SK-N-SH (cell line): ENCODE measurements at regions not wholly inside any gene's neighbourhood (a gene's known extent, or its start where the extent isn't known, plus 50 kb on each side); places are given as distances from the start of the nearest gene placed in this dataset.

Source experiments
- CTCF ChIA-PET: fragments of 300-600, 350-600 bp; formaldehyde crosslinking; extraction: SDS; loops from one replicate; lab custom pipeline; 2021; lab: Yijun Ruan, JAX
- POLR2A ChIA-PET: fragments of 350-600 bp; sonication (Branson Sonifier 250); formaldehyde crosslinking; extraction: SDS; loops from one replicate; lab custom pipeline; 2020; ENCODE audit warnings: antibody characterized with exemption, inconsistent platforms; lab: Yijun Ruan, JAX
- DNase-seq: peaks from one replicate; pipeline ENCODE4 v3.0.0; 2012
- H2AFZ ChIP-seq: fragments of 200-600 bp; sonication (generic); 2 replicates; pipeline ENCODE4 v1.8.1; 2016; ENCODE audit warnings: antibody characterized with exemption, mild to moderate bottlenecking, low read depth
- H3F3A ChIP-seq: fragments of 200-600 bp; sonication (generic); replicated peaks from 2 replicates; pipeline ENCODE3; 2016; ENCODE audit warnings: antibody characterized with exemption, mild to moderate bottlenecking; ENCODE audit not compliant: insufficient read depth
- H3K27ac ChIP-seq, 2 experiments: fragments of 200-500 bp in 1 of 2; fragments of 200-600 bp in 1 of 2; sonication (Bioruptor generic) in 1 of 2; sonication (generic), shearing (Covaris generic) in 1 of 2; 2 replicates each; pipeline versions ENCODE4 v1.5.1 to v1.6.1; 2014 to 2016; ENCODE audit warnings: low read depth in 2 of 2, inconsistent platforms in 1 of 2, low read length in 1 of 2, mild to moderate bottlenecking in 1 of 2, mixed read lengths in 1 of 2
- H3K27me3 ChIP-seq: fragments of 200-600 bp; sonication (generic), shearing (Covaris generic); 2 replicates; pipeline ENCODE4 v1.6.1; 2016; ENCODE audit warnings: mixed run types; ENCODE audit not compliant: insufficient read depth
- H3K36me3 ChIP-seq, 2 experiments: fragments of 200-500 bp in 1 of 2; fragments of 200-600 bp in 1 of 2; sonication (Bioruptor generic) in 1 of 2; sonication (generic) in 1 of 2; replicated peaks in 1 of 2; 2 replicates each; pipeline versions ENCODE3 to v1.5.1; 2014 to 2016; ENCODE audit warnings: low read length in 1 of 2, mild to moderate bottlenecking in 1 of 2; ENCODE audit not compliant: insufficient read depth in 2 of 2, control insufficient read depth in 1 of 2
- H3K4me1 ChIP-seq, 2 experiments: fragments of 200-500 bp in 1 of 2; fragments of 200-600 bp in 1 of 2; sonication (Bioruptor generic) in 1 of 2; sonication (generic), shearing (Covaris generic) in 1 of 2; 2 replicates each; pipeline versions ENCODE4 v1.5.1 to v1.6.1; 2014 to 2016; ENCODE audit warnings: low read depth in 1 of 2, low read length in 1 of 2, mixed run types in 1 of 2; ENCODE audit not compliant: insufficient read depth in 2 of 2, control insufficient read depth in 1 of 2
- H3K4me2 ChIP-seq: fragments of 200-600 bp; sonication (generic), shearing (Covaris generic); 2 replicates; pipeline ENCODE4 v1.6.1; 2017; ENCODE audit warnings: mixed run types
- H3K4me3 ChIP-seq, 2 experiments: fragments of 200-500 bp in 1 of 2; fragments of 200-600 bp in 1 of 2; sonication (Bioruptor generic) in 1 of 2; sonication (generic), shearing (Covaris generic) in 1 of 2; 2 replicates each; pipeline versions ENCODE4 v1.5.1 to v1.8.1; 2014 to 2016; ENCODE audit warnings: low read depth in 2 of 2, inconsistent platforms in 1 of 2, low read length in 1 of 2, mild to moderate bottlenecking in 1 of 2, mixed read lengths in 1 of 2, moderate library complexity in 1 of 2
- H3K79me2 ChIP-seq: fragments of 200-600 bp; sonication (generic); 2 replicates; pipeline ENCODE4 v1.8.1; 2017; ENCODE audit warnings: mild to moderate bottlenecking; ENCODE audit not compliant: insufficient read depth
- H3K9ac ChIP-seq: fragments of 200-600 bp; sonication (generic); 2 replicates; pipeline ENCODE4 v1.6.1; 2017; ENCODE audit warnings: mixed run types
- H3K9me2 ChIP-seq: fragments of 200-600 bp; sonication (generic); 2 replicates; pipeline ENCODE4 v1.6.1; 2017; ENCODE audit warnings: mixed run types
- H3K9me3 ChIP-seq: fragments of 200-600 bp; sonication (generic); 2 replicates; pipeline ENCODE4 v1.6.1; 2017; ENCODE audit warnings: mixed run types, mild to moderate bottlenecking, moderate library complexity
- H4K20me1 ChIP-seq: fragments of 200-600 bp; sonication (generic); 2 replicates; pipeline ENCODE4 v1.6.1; 2017; ENCODE audit warnings: mild to moderate bottlenecking, mixed run types; ENCODE audit not compliant: insufficient read depth
- CHD2 ChIP-seq: fragments of 150-350 bp; IDR thresholded peaks from 2 replicates; pipeline ENCODE4 v1.6.1; 2018; ENCODE audit warnings: low read length; ENCODE audit not compliant: partially characterized antibody
- ELF1 ChIP-seq: IDR thresholded peaks from 2 replicates; pipeline ENCODE4 v1.4.0; 2012
- EZH2phosphoT487 ChIP-seq: fragments of 200-600 bp; sonication (generic); IDR thresholded peaks from 2 replicates; pipeline ENCODE4 v1.6.1; 2017; ENCODE audit warnings: low read depth, mixed run types, mild to moderate bottlenecking, antibody characterized with exemption, moderate library complexity, borderline replicate concordance
- FOSL2 ChIP-seq: IDR thresholded peaks from 2 replicates; pipeline ENCODE4 v1.4.0; 2012; ENCODE audit warnings: low read depth, mild to moderate bottlenecking, moderate library complexity, borderline replicate concordance
- FOXM1 ChIP-seq: IDR thresholded peaks from 2 replicates; pipeline ENCODE4 v1.4.0; 2012; ENCODE audit warnings: low read depth, mild to moderate bottlenecking
- GATA2 ChIP-seq: sonication (generic); formaldehyde crosslinking; IDR thresholded peaks from 2 replicates; pipeline ENCODE4 v1.5.0; 2020; ENCODE audit warnings: mild to moderate bottlenecking, missing genetic modification reagents
- JUND ChIP-seq: IDR thresholded peaks from 2 replicates; pipeline ENCODE4 v1.4.0; 2012
- MEF2A ChIP-seq: IDR thresholded peaks from 2 replicates; pipeline ENCODE4 v1.4.0; 2012; ENCODE audit warnings: low read depth, borderline replicate concordance
- NRF1 ChIP-seq: IDR thresholded peaks from 2 replicates; pipeline ENCODE4 v1.6.1; 2012; ENCODE audit warnings: low read depth, mild to moderate bottlenecking, low read length
- POLR2AphosphoS5 ChIP-seq: IDR thresholded peaks from 2 replicates; pipeline ENCODE4 v1.6.1; 2012; ENCODE audit warnings: low read depth, low read length
- RAD21 ChIP-seq: IDR thresholded peaks from 2 replicates; pipeline ENCODE4 v1.6.1; 2012; ENCODE audit warnings: mild to moderate bottlenecking, low read length
- RCOR1 ChIP-seq: fragments of 150-350 bp; IDR thresholded peaks from 2 replicates; pipeline ENCODE4 v1.6.1; 2017; ENCODE audit warnings: antibody characterized with exemption, low read length
- RFX5 ChIP-seq: IDR thresholded peaks from 2 replicates; pipeline ENCODE4 v1.6.1; 2012; ENCODE audit warnings: mild to moderate bottlenecking, improper control_type of control experiment, low read length
- RXRA ChIP-seq: IDR thresholded peaks from 2 replicates; pipeline ENCODE4 v1.4.0; 2012; ENCODE audit warnings: low read depth, mild to moderate bottlenecking, borderline replicate concordance
- SMC3 ChIP-seq: IDR thresholded peaks from 2 replicates; pipeline ENCODE4 v1.6.1; 2012; ENCODE audit warnings: low read depth, low read length, improper control_type of control experiment
- TAF1 ChIP-seq: IDR thresholded peaks from 2 replicates; pipeline ENCODE4 v1.6.1; 2012; ENCODE audit warnings: low read depth, mild to moderate bottlenecking, low read length, moderate library complexity, borderline replicate concordance
- TCF12 ChIP-seq: IDR thresholded peaks from 2 replicates; pipeline ENCODE4 v1.4.0; 2012
- YY1 ChIP-seq: IDR thresholded peaks from 2 replicates; pipeline ENCODE4 v1.4.0; 2012; ENCODE audit warnings: low read depth, mild to moderate bottlenecking
- WGBS: methylation state at CpG from one replicate; pipeline ENCODE4 v1.1.6; 2017; ENCODE audit warnings: low lambda C conversion rate; 5-methylcytosine and 5-hydroxymethylcytosine counted together
- TF ChIP-seq, protein P1 (sequence below): IDR thresholded peaks from 2 replicates; pipeline ENCODE4 v1.4.0; 2012; ENCODE audit warnings: low read depth, borderline replicate concordance
- TF ChIP-seq, protein P2 (sequence below): IDR thresholded peaks from 2 replicates; pipeline ENCODE4; 2012
- TF ChIP-seq, protein P3 (sequence below): fragments of 150-350 bp; IDR thresholded peaks from 2 replicates; pipeline ENCODE4 v1.6.1; 2017; ENCODE audit warnings: antibody characterized with exemption, low read length, low read depth, borderline replicate concordance

DNA sequence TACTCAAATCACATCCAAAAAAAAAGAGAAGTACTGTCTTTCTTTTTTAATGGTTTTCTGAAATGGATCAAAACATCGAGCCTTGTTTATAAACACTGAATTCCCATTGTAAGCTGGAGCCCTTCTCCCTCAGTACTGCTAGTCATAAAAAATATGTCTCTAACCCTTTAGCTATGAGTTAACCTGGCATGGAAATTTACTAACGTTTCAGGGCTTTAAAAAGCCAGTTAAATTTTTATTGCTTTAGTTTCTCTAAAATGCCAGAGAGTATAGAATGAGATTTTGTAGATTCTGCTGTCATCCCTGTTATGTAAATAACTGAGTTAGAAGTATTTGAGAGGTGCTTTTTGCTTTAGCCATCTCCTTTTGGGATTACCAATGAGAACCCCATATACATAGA, 528.3 kb downstream of the EFNB2 start:
- no peak overlapping the region for H3K4me3 ChIP-seq
- H3K4me2 ChIP-seq, result no peak overlapping the region
- WGBS, result 27% methylated on average over 2 of the region's 2 CpGs
- no peaks in the 10 kb centered on the region for H3K9me3 ChIP-seq
- DNase-seq, result no peak
- H3K79me2 ChIP-seq, result no peaks in the 10 kb centered on the region
- no peaks in the 10 kb centered on the region for H3F3A ChIP-seq
- H4K20me1 ChIP-seq, result no peaks in the 10 kb centered on the region
- no peaks in the 10 kb centered on the region for H3K9me2 ChIP-seq
- H3K4me1 ChIP-seq, result no peaks in the 10 kb centered on the region
- TF ChIP-seq RAD21 (no peak), MEF2A (no peak), JUND (no peak)
- TF ChIP-seq, protein P1, sequence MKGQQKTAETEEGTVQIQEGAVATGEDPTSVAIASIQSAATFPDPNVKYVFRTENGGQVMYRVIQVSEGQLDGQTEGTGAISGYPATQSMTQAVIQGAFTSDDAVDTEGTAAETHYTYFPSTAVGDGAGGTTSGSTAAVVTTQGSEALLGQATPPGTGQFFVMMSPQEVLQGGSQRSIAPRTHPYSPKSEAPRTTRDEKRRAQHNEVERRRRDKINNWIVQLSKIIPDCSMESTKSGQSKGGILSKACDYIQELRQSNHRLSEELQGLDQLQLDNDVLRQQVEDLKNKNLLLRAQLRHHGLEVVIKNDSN, result no peak
- TF ChIP-seq, protein P2, sequence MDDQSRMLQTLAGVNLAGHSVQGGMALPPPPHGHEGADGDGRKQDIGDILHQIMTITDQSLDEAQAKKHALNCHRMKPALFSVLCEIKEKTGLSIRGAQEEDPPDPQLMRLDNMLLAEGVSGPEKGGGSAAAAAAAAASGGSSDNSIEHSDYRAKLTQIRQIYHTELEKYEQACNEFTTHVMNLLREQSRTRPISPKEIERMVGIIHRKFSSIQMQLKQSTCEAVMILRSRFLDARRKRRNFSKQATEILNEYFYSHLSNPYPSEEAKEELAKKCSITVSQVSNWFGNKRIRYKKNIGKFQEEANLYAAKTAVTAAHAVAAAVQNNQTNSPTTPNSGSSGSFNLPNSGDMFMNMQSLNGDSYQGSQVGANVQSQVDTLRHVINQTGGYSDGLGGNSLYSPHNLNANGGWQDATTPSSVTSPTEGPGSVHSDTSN, result no peak
- H3K27me3 ChIP-seq, result no peaks in the 10 kb centered on the region
- H3K27ac ChIP-seq, result no peak overlapping the region
- POLR2A ChIA-PET, result no interaction called here
- no peaks in the 10 kb centered on the region for H3K36me3 ChIP-seq
- H3K9ac ChIP-seq, result no peak overlapping the region
- no peak overlapping the region for H2AFZ ChIP-seq
- CTCF ChIA-PET, result no interaction called here

DNA sequence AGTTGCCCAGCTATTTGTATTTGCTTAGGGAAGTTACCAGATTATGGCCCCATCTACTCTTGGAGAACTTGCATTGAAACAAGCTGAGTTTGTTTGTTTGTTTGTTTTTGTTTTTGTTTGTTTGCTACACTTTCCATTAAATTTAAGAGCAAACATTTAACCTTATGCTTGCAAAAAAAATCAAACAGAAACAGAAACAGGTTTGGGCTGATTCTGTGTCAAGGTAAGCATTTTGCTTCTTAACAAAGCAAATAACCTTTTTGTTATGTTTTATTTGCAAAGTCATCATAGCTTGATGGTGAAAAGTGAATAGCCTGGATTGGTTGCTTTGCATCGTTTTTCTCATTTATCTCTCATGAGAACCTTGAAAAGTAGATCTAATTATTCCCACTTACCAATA, 531.8 kb downstream of the EFNB2 start:
- no peaks in the 10 kb centered on the region for H3K27me3 ChIP-seq
- no peak overlapping the region for H3K4me3 ChIP-seq
- H3K9ac ChIP-seq, result no peak overlapping the region
- DNase-seq, result no peak
- no peaks in the 10 kb centered on the region for H3K36me3 ChIP-seq
- no peaks in the 10 kb centered on the region for H4K20me1 ChIP-seq
- H3K79me2 ChIP-seq, result no peaks in the 10 kb centered on the region
- POLR2A ChIA-PET, result no interaction called here
- H3K9me2 ChIP-seq, result no peaks in the 10 kb centered on the region
- CTCF ChIA-PET, result no interaction called here
- WGBS, result 50% methylated on average over 1 of the region's 1 CpG
- H3F3A ChIP-seq, result no peaks in the 10 kb centered on the region
- no peak overlapping the region for H2AFZ ChIP-seq
- no peaks in the 10 kb centered on the region for H3K9me3 ChIP-seq
- H3K27ac ChIP-seq, result no peak overlapping the region
- H3K4me2 ChIP-seq, result no peak overlapping the region
- H3K4me1 ChIP-seq, result no peaks in the 10 kb centered on the region
- TF ChIP-seq RCOR1, result no peak
- TF ChIP-seq ELF1, result no peak
- no peak for TF ChIP-seq CHD2
- TF ChIP-seq RXRA, result no peak
- TF ChIP-seq TAF1, result no peak
- no peak for TF ChIP-seq RAD21
- no peak for TF ChIP-seq FOSL2
- TF ChIP-seq SMC3, result no peak
- no peak for TF ChIP-seq TCF12
- TF ChIP-seq NRF1, result no peak

DNA sequence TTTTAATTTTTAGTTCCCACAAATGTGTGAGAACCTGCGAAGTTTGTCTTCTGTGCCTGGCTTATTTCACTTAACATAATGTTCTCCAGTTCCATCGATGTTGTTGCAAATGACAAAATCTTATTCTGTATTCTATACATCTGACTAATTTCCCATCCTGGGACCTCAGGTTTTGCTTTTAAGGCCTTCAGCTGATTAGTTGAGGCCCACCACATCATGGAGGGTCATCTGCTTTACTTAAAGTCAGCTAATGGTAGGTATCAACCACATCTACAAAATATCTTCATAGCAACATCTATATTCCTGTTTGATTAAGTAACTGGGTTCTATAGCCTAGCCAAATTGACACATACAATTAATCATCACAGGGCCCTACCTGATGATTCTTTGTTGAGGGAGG, 534.0 kb downstream of the EFNB2 start:
- TF ChIP-seq, protein P1, result no peak
- no peak for TF ChIP-seq FOXM1
- TF ChIP-seq GATA2, result no peak
- no peak for TF ChIP-seq YY1
- TF ChIP-seq RFX5, result no peak
- no peak for TF ChIP-seq FOSL2
- no peak for TF ChIP-seq EZH2phosphoT487
- no peak for TF ChIP-seq POLR2AphosphoS5
- TF ChIP-seq SMC3, result no peak
- TF ChIP-seq, protein P3, sequence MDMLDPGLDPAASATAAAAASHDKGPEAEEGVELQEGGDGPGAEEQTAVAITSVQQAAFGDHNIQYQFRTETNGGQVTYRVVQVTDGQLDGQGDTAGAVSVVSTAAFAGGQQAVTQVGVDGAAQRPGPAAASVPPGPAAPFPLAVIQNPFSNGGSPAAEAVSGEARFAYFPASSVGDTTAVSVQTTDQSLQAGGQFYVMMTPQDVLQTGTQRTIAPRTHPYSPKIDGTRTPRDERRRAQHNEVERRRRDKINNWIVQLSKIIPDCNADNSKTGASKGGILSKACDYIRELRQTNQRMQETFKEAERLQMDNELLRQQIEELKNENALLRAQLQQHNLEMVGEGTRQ, result no peak
- TF ChIP-seq MEF2A, result no peak
- Histone ChIP-seq H3K27me3 (no peaks in the 10 kb centered on the region), H4K20me1 (no peaks in the 10 kb centered on the region), H3K4me3 (no peak overlapping the region), H3K79me2 (no peaks in the 10 kb centered on the region), H3F3A (no peaks in the 10 kb centered on the region), H2AFZ (no peak overlapping the region), H3K9me2 (no peaks in the 10 kb centered on the region), H3K4me2 (no peak overlapping the region), H3K4me1 (no peaks in the 10 kb centered on the region; a peak in 1 of 4 replicates), H3K36me3 (no peaks in the 10 kb centered on the region), H3K9me3 (no peaks in the 10 kb centered on the region), H3K27ac (no peak overlapping the region), H3K9ac (no peak overlapping the region)
- WGBS, result 43% methylated on average over 2 of the region's 2 CpGs
- ChIA-PET POLR2A (no interaction called here), CTCF (no interaction called here)
- no peak for DNase-seq
